ENCODE measurements at regions not wholly inside any gene's neighbourhood (a gene's known extent, or its start where the extent isn't known, plus 50 kb on each side); places are given as distances from the start of the nearest gene placed in this dataset.

GRCh38 chr5:91794856-91795548 lies 411.9 kb upstream of the ARRDC3 start:
- TF ChIP-seq POLR2A (IDR thresholded peaks at IDR 0.05), result no peak
- TF ChIP-seq CTCF (IDR thresholded peaks at IDR 0.05), result no peak
